Astrocyte of the spinal cord (primary cell): ENCODE measurements at regions not wholly inside any gene's neighbourhood (a gene's known extent, or its start where the extent isn't known, plus 50 kb on each side); places are given as distances from the start of the nearest gene placed in this dataset.
"Not testable (repeated sequence)": the region's sequence is repeated elsewhere in the genome, so short reads cannot be mapped to it uniquely, and the experiment has no call there.

ENCODE experiments used
- DNase-seq: peaks from one replicate; pipeline ENCODE4 v3.0.0; 2011; ENCODE audit warnings: low read depth, low spot score
- H3K4me3 ChIP-seq: 2 replicates; pipeline ENCODE4 v1.5.1; 2011; ENCODE audit warnings: low read depth, mild to moderate bottlenecking, low read length, moderate library complexity
- CTCF ChIP-seq: IDR thresholded peaks from 2 replicates; pipeline ENCODE4 v1.5.1; 2012; ENCODE audit warnings: low read depth, mild to moderate bottlenecking, low read length, inconsistent platforms
- in situ Hi-C: cut with HindIII; loops from 2 replicates; pipeline ENCODE4 v1.10.0; 2017; ENCODE audit warnings: low sequenced_read_pairs

- in situ Hi-C loops, result no loop called here
- no peak overlapping the region for H3K4me3 ChIP-seq
- no peak for TF ChIP-seq CTCF
- no peak for DNase-seq
These were observed 559.8 kb downstream of the ZWINT start for GRCh38 chr10:55801353-55801661.

- no peak for TF ChIP-seq CTCF
- no peak for DNase-seq
- H3K4me3 ChIP-seq, result no peak overlapping the region
- in situ Hi-C loops, result no loop called here
These were observed 560.3 kb downstream of the ZWINT start for GRCh38 chr10:55800602-55801352.

- DNase-seq, result peak; percentile 9
- in situ Hi-C loops, result no loop called here
- H3K4me3 ChIP-seq, result no peak overlapping the region
- no peak for TF ChIP-seq CTCF
These were observed 568.0 kb downstream of the ZWINT start for GRCh38 chr10:55793024-55793423.

- DNase-seq, in situ Hi-C loops, H3K4me3 ChIP-seq: not testable (repeated sequence)
These were observed 570.8 kb downstream of the ZWINT start for GRCh38 chr10:55790276-55790675.

GRCh38 chr10:55786461-55787050 is 574.5 kb downstream of the ZWINT start:
- H3K4me3 ChIP-seq, result no peak overlapping the region
- DNase-seq, result no peak
- no peak for TF ChIP-seq CTCF
- in situ Hi-C loops, result no loop called here

- in situ Hi-C loops, result no loop called here
- DNase-seq, result no peak
- H3K4me3 ChIP-seq, result no peak overlapping the region
- no peak for TF ChIP-seq CTCF
These were observed 578.9 kb downstream of the ZWINT start for GRCh38 chr10:55782181-55782580.

GRCh38 chr10:55766212-55766611 is 594.8 kb downstream of the ZWINT start:
- in situ Hi-C loops, result no loop called here
- DNase-seq, result no peak
- no peak for TF ChIP-seq CTCF
- H3K4me3 ChIP-seq, result no peak overlapping the region
